SU-DHL-6 (cell line): ENCODE measurements at regions not wholly inside any gene's neighbourhood (a gene's known extent, or its start where the extent isn't known, plus 50 kb on each side); places are given as distances from the start of the nearest gene placed in this dataset.

Experiments
- H2AFZ ChIP-seq: fragments of 200-600 bp; sonication (generic); 2 replicates; pipeline ENCODE4 v1.6.1; 2014; ENCODE audit warnings: low read depth, mild to moderate bottlenecking, moderate library complexity, mixed read lengths, antibody characterized with exemption, low read length; ENCODE audit not compliant: severe bottlenecking
- H3F3A ChIP-seq: fragments of 200-600 bp; shearing (Covaris generic); 2 replicates; pipeline ENCODE4 v1.6.0; 2016; ENCODE audit warnings: antibody characterized with exemption, mild to moderate bottlenecking; ENCODE audit not compliant: insufficient read depth
- H3K27ac ChIP-seq: fragments of 200-600 bp; sonication (generic); 2 replicates; pipeline ENCODE4 v1.5.1; 2016; ENCODE audit warnings: low read depth, mild to moderate bottlenecking, low read length, moderate library complexity, mixed read lengths
- H3K27me3 ChIP-seq: fragments of 200-600 bp; sonication (generic), shearing (Covaris generic); 2 replicates; pipeline ENCODE4 v1.6.0; 2014; ENCODE audit warnings: mild to moderate bottlenecking, low read length
- H3K36me3 ChIP-seq: fragments of 200-600 bp; sonication (generic); 2 replicates; pipeline ENCODE4 v1.6.1; 2014; ENCODE audit warnings: mild to moderate bottlenecking, low read length, mixed read lengths
- H3K4me2 ChIP-seq: fragments of 300-600, 200-600 bp; shearing (Covaris generic), sonication (generic); 2 replicates; pipeline ENCODE4 v1.6.0; 2014; ENCODE audit warnings: low read length, low read depth, mild to moderate bottlenecking; ENCODE audit not compliant: poor library complexity, severe bottlenecking
- H3K4me3 ChIP-seq: fragments of 200-600 bp; sonication (generic); 2 replicates; pipeline ENCODE4 v1.5.1; 2014; ENCODE audit warnings: antibody characterized with exemption, low read length, mild to moderate bottlenecking, mixed read lengths; ENCODE audit not compliant: insufficient read depth, poor library complexity, severe bottlenecking
- H3K79me2 ChIP-seq: fragments of 200-600 bp; sonication (generic); 2 replicates; pipeline ENCODE4 v1.6.1; 2014; ENCODE audit warnings: mild to moderate bottlenecking, low read length, moderate library complexity; ENCODE audit not compliant: insufficient read depth
- H3K9ac ChIP-seq: fragments of 200-600 bp; sonication (generic); 2 replicates; pipeline ENCODE4 v1.7.0; 2014; ENCODE audit warnings: mild to moderate bottlenecking, low read length
- H3K9me2 ChIP-seq: fragments of 200-600 bp; sonication (generic); replicated peaks from 2 replicates; pipeline ENCODE4 v1.6.1; 2014; ENCODE audit warnings: low read length; ENCODE audit not compliant: insufficient read depth
- H3K9me3 ChIP-seq: fragments of 200-600 bp; sonication (generic); 2 replicates; pipeline ENCODE4 v1.6.1; 2014; ENCODE audit warnings: low read length, mixed read lengths; ENCODE audit not compliant: insufficient read depth
- H4K20me1 ChIP-seq: fragments of 200-600 bp; sonication (generic); 2 replicates; pipeline ENCODE4 v1.6.1; 2014; ENCODE audit warnings: low read depth, mild to moderate bottlenecking, antibody characterized with exemption, low read length, moderate library complexity, mixed read lengths
- EZH2phosphoT487 ChIP-seq: fragments of 200-600 bp; sonication (generic), shearing (Covaris generic); conservative IDR thresholded peaks from 2 replicates; pipeline ENCODE4 v1.6.1; 2018; ENCODE audit warnings: mild to moderate bottlenecking, antibody characterized with exemption, low read length, moderate library complexity, mixed read lengths
- TF ChIP-seq, protein P1 (sequence below): fragments of 200-600 bp; sonication (generic); IDR thresholded peaks from one replicate; pipeline ENCODE4 v1.5.1; 2017; ENCODE audit warnings: antibody characterized with exemption, mild to moderate bottlenecking, low read length, moderate library complexity; ENCODE audit not compliant: insufficient read depth, poor library complexity, severe bottlenecking

DNA sequence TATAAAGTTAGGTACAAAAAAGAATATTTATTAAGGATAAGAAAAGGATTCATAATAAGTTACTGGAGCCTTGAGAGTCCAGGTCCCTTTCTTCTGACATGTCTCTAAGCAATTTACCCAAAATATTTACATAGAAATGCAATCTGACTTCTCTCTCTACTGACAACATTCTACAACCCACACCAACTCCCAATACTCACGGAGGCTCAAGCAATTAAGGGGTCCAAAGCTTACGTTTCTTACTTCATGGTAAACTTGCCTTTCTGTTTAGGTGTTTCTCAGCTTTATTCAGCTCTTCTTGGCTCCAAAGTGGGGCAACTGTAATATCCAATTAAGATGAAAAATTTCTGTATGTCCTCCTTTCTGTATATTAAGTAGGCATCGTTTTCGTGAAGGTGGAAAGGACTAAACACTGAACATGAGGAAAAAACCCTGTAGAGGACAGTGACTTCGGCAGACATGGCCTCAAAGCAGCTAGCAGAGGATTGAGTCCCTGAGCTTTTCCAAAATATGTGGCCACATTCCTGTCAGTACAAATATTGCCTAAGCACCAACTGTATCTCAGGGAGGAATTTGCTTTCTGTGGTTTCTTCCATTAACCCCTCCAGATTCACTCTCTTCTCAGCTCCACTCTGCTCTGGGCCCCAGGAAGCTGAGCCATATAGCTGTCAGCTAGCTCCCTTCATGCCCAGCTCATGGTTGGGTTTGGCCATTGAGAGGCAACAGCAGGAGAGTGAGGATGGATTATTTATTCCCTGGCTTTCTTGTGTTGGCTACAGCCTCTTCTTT lies 67.9 kb upstream of the GLS start:
- H3K4me2 ChIP-seq, result no peak overlapping the region
- no peak overlapping the region for H3K9ac ChIP-seq
- no peaks in the 10 kb centered on the region for H3K27me3 ChIP-seq
- H3F3A ChIP-seq, result no peaks in the 10 kb centered on the region
- no peaks in the 10 kb centered on the region for H4K20me1 ChIP-seq
- H2AFZ ChIP-seq, result no peak overlapping the region
- no peaks in the 10 kb centered on the region for H3K9me2 ChIP-seq
- H3K9me3 ChIP-seq, result 0 out of 2 replicates have a peak, but pooled peaks cover 6% of the 10 kb centered on the region
- H3K27ac ChIP-seq, result no peak overlapping the region
- H3K4me3 ChIP-seq, result no peak overlapping the region
- H3K79me2 ChIP-seq, result no peaks in the 10 kb centered on the region
- no peaks in the 10 kb centered on the region for H3K36me3 ChIP-seq
- TF ChIP-seq, protein P1, sequence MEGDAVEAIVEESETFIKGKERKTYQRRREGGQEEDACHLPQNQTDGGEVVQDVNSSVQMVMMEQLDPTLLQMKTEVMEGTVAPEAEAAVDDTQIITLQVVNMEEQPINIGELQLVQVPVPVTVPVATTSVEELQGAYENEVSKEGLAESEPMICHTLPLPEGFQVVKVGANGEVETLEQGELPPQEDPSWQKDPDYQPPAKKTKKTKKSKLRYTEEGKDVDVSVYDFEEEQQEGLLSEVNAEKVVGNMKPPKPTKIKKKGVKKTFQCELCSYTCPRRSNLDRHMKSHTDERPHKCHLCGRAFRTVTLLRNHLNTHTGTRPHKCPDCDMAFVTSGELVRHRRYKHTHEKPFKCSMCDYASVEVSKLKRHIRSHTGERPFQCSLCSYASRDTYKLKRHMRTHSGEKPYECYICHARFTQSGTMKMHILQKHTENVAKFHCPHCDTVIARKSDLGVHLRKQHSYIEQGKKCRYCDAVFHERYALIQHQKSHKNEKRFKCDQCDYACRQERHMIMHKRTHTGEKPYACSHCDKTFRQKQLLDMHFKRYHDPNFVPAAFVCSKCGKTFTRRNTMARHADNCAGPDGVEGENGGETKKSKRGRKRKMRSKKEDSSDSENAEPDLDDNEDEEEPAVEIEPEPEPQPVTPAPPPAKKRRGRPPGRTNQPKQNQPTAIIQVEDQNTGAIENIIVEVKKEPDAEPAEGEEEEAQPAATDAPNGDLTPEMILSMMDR, result no peak
- TF ChIP-seq EZH2phosphoT487, result no peak

DNA sequence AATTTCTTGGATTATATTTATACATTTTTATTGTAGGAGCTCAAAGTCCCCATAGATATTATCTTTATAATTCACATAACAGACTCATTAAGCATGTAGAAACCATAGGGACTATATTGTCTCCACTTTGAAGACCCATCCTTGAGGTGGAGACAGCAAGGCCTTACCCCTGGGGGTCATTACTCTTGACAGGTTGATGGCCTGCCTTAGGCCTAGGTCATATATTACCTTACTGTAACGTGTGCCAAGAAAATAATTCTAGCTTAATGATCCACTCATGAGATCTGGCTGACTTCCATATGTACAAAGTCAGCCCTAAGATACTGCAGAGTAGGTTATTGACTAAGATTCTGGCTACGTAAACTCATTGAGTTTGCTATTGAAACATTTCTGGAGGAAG lies 65.4 kb upstream of the GLS start:
- H3K79me2 ChIP-seq, result no peaks in the 10 kb centered on the region
- TF ChIP-seq EZH2phosphoT487, result no peak
- TF ChIP-seq, protein P1, result no peak
- no peak overlapping the region for H3K4me3 ChIP-seq
- H3K9me2 ChIP-seq, result no peaks in the 10 kb centered on the region
- 0 out of 2 replicates have a peak, but pooled peaks cover 6% of the 10 kb centered on the region for H3K9me3 ChIP-seq
- H3K27me3 ChIP-seq, result no peaks in the 10 kb centered on the region
- H3K4me2 ChIP-seq, result no peak overlapping the region
- no peak overlapping the region for H3K9ac ChIP-seq
- H4K20me1 ChIP-seq, result no peaks in the 10 kb centered on the region
- H3F3A ChIP-seq, result no peaks in the 10 kb centered on the region
- no peak overlapping the region for H3K27ac ChIP-seq
- H2AFZ ChIP-seq, result no peak overlapping the region
- H3K36me3 ChIP-seq, result no peaks in the 10 kb centered on the region

DNA sequence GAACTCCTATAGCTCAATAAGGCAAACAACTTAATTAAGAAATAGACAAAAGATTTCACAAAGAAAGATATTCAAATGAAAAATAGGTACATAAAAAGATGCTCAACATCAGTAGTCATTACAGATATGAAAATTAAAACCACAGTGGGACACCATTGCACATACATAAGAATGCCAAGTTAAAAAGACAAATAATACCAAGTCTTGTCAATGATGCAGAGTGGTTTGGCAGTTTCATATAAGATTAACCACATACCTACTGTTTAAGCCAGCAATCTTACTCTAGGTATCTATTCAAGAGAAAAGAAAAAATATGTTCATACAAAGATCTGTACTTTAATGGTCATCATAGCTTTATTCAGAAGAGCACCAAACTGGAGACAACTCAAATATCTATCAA lies 63.5 kb upstream of the GLS start:
- no peaks in the 10 kb centered on the region for H4K20me1 ChIP-seq
- H2AFZ ChIP-seq, result no peak overlapping the region
- 0 out of 2 replicates have a peak, but pooled peaks cover 6% of the 10 kb centered on the region for H3K9me3 ChIP-seq
- H3K36me3 ChIP-seq, result no peaks in the 10 kb centered on the region
- H3K27ac ChIP-seq, result no peak overlapping the region
- no peaks in the 10 kb centered on the region for H3K9me2 ChIP-seq
- H3K79me2 ChIP-seq, result no peaks in the 10 kb centered on the region
- H3F3A ChIP-seq, result no peaks in the 10 kb centered on the region
- TF ChIP-seq, protein P1, result no peak
- TF ChIP-seq EZH2phosphoT487, result no peak
- no peak overlapping the region for H3K9ac ChIP-seq
- H3K4me3 ChIP-seq, result no peak overlapping the region
- H3K4me2 ChIP-seq, result no peak overlapping the region
- no peaks in the 10 kb centered on the region for H3K27me3 ChIP-seq
